OCI-LY1 (cell line): ENCODE measurements at regions not wholly inside any gene's neighbourhood (a gene's known extent, or its start where the extent isn't known, plus 50 kb on each side); places are given as distances from the start of the nearest gene placed in this dataset.

Experiments used
- CTCF ChIP-seq: fragments of 200-600 bp; sonication (generic), shearing (Covaris generic); IDR thresholded peaks from 2 replicates; pipeline ENCODE4 v1.5.1; 2017; ENCODE audit warnings: mild to moderate bottlenecking, antibody characterized with exemption, low read length, moderate library complexity, mixed read lengths
- EZH2 ChIP-seq: fragments of 200-600 bp; sonication (generic), shearing (Covaris generic); IDR thresholded peaks from 2 replicates; pipeline ENCODE4 v1.8.0; 2017; ENCODE audit warnings: borderline replicate concordance, mixed run types, mild to moderate bottlenecking, antibody characterized with exemption, low read length, moderate library complexity, mixed read lengths

DNA sequence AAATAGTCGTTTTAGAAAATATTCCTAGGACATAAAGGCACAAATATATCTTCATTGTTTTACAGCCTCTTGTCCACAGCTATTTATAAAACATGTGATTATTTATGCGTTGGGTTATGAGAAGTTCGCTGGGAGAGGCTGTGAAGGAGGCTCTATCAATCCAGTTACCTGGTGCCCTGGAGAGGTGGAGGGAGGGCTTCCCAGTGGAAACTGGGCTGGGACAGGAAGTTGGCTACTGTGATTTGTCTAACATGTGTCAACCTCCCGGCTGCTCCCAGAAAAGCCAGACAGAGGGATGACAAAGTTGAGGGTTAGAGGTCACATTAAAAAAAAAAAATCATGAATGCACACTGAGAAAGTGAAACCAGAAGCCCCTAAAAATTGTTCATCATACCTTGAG, 346.5 kb downstream of the ZNF536 start:
- TF ChIP-seq CTCF (no peak), EZH2 (no peak)
